GM23338 (cell line): ENCODE measurements at regions not wholly inside any gene's neighbourhood (a gene's known extent, or its start where the extent isn't known, plus 50 kb on each side); places are given as distances from the start of the nearest gene placed in this dataset.
"Not testable (repeated sequence)": the region's sequence is repeated elsewhere in the genome, so short reads cannot be mapped to it uniquely, and the experiment has no call there.

Experiments used
- CREB1 ChIP-seq: fragments of 250-450 bp; sonication (Bioruptor Pico); IDR thresholded peaks from 2 replicates; pipeline ENCODE4 v1.5.0; 2020; ENCODE audit warnings: low read depth, mild to moderate bottlenecking, moderate library complexity
- ETS1 ChIP-seq: IDR thresholded peaks from 2 replicates; pipeline ENCODE4 v1.6.1; 2016; ENCODE audit warnings: antibody characterized with exemption
- EZH2 ChIP-seq: fragments of 200-600 bp; sonication (generic); IDR thresholded peaks from one replicate; pipeline ENCODE4 v1.8.0; 2017; ENCODE audit warnings: antibody characterized with exemption, mild to moderate bottlenecking, low read depth; ENCODE audit not compliant: unreplicated experiment
- EZH2phosphoT487 ChIP-seq: fragments of 200-600 bp; sonication (generic); IDR thresholded peaks from one replicate; pipeline ENCODE4 v1.8.1; 2018; ENCODE audit warnings: antibody characterized with exemption; ENCODE audit not compliant: unreplicated experiment
- JUNB ChIP-seq: IDR thresholded peaks from one replicate; pipeline ENCODE4 v1.6.1; 2016; ENCODE audit warnings: antibody characterized with exemption; ENCODE audit not compliant: unreplicated experiment
- POLR2AphosphoS5 ChIP-seq: IDR thresholded peaks from 2 replicates; pipeline ENCODE4 v1.6.1; 2016; ENCODE audit warnings: antibody characterized with exemption, low read depth
- REST ChIP-seq: IDR thresholded peaks from one replicate; pipeline ENCODE4 v1.6.1; 2018; ENCODE audit warnings: antibody characterized with exemption; ENCODE audit not compliant: unreplicated experiment
- STAT1 ChIP-seq: IDR thresholded peaks from one replicate; pipeline ENCODE4 v1.6.1; 2016; ENCODE audit warnings: antibody characterized with exemption; ENCODE audit not compliant: unreplicated experiment
- ZNF114 ChIP-seq: fragments of 250-450 bp; sonication (Bioruptor Pico); IDR thresholded peaks from 2 replicates; pipeline ENCODE4 v1.5.0; 2020; ENCODE audit warnings: mild to moderate bottlenecking, moderate library complexity
- ZNF331 ChIP-seq: fragments of 250-450 bp; sonication (Bioruptor Pico); IDR thresholded peaks from 2 replicates; pipeline ENCODE4 v1.5.0; 2020; ENCODE audit warnings: low read depth, mild to moderate bottlenecking, moderate library complexity
- ZNF462 ChIP-seq: fragments of 250-450 bp; sonication (Bioruptor Pico); IDR thresholded peaks from 2 replicates; pipeline ENCODE4 v1.5.0; 2020; ENCODE audit warnings: mild to moderate bottlenecking, moderate library complexity
- TF ChIP-seq, protein P1 (sequence below), 2 experiments: fragments of 200-600 bp in 1 of 2; sonication (generic) in 1 of 2; conservative IDR thresholded peaks; 2 replicates each; pipeline versions ENCODE4 v1.5.1 to v1.6.1; 2016 to 2017; ENCODE audit warnings: antibody characterized with exemption in 2 of 2, low read depth in 2 of 2, mild to moderate bottlenecking in 2 of 2, moderate library complexity in 1 of 2

DNA sequence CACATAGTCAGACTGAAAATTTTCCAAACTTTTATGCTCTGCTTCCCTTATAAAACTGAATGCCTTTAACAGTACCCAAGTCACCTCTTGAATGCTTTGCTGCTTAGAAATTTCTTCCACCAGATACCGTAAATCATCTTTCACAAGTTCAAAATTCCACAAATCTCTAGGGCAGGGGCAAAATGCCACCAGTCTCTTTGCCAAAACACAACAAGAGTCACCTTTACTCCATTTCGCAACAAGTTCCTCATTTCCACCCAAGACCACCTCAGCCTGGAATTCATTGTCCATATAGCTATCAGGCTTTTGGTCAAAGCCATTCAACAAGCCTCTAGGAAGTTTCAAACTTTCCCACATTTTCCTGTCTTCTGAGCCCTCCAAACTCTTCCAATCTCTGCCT is 221.6 kb upstream of the ONECUT1 start:
- TF ChIP-seq EZH2; POLR2AphosphoS5; CREB1 (CRISPR knock-in tag); ZNF462 (CRISPR knock-in tag); EZH2phosphoT487; ZNF114 (CRISPR knock-in tag); REST; STAT1; JUNB; ETS1; ZNF331: not testable (repeated sequence)
- TF ChIP-seq, protein P1, sequence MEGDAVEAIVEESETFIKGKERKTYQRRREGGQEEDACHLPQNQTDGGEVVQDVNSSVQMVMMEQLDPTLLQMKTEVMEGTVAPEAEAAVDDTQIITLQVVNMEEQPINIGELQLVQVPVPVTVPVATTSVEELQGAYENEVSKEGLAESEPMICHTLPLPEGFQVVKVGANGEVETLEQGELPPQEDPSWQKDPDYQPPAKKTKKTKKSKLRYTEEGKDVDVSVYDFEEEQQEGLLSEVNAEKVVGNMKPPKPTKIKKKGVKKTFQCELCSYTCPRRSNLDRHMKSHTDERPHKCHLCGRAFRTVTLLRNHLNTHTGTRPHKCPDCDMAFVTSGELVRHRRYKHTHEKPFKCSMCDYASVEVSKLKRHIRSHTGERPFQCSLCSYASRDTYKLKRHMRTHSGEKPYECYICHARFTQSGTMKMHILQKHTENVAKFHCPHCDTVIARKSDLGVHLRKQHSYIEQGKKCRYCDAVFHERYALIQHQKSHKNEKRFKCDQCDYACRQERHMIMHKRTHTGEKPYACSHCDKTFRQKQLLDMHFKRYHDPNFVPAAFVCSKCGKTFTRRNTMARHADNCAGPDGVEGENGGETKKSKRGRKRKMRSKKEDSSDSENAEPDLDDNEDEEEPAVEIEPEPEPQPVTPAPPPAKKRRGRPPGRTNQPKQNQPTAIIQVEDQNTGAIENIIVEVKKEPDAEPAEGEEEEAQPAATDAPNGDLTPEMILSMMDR (conservative IDR thresholded peaks at IDR 0.05; ENCODE audit: low read depth in 2 of 2): not testable (repeated sequence)
